GM23248 (cell line): ENCODE measurements at regions not wholly inside any gene's neighbourhood (a gene's known extent, or its start where the extent isn't known, plus 50 kb on each side); places are given as distances from the start of the nearest gene placed in this dataset.

Experiments used
- EZH2 ChIP-seq: fragments of 200-600 bp; sonication (generic); IDR thresholded peaks from 2 replicates; pipeline ENCODE4 v1.6.1; 2018; ENCODE audit warnings: antibody characterized with exemption, mild to moderate bottlenecking; ENCODE audit not compliant: insufficient read depth, poor library complexity, severe bottlenecking
- EZH2phosphoT487 ChIP-seq: fragments of 200-600 bp; sonication (generic); IDR thresholded peaks from 2 replicates; pipeline ENCODE4 v1.6.1; 2018; ENCODE audit warnings: antibody characterized with exemption, moderate library complexity, mild to moderate bottlenecking, low read depth; ENCODE audit not compliant: insufficient read depth

GRCh38 chr5:105762728-105763127 is 1908.0 kb downstream of the EFNA5 start:
- TF ChIP-seq EZH2, result no peak
- no peak for TF ChIP-seq EZH2phosphoT487
